Uterus (tissue), 3 donors: ENCODE measurements at regions not wholly inside any gene's neighbourhood (a gene's known extent, or its start where the extent isn't known, plus 50 kb on each side); places are given as distances from the start of the nearest gene placed in this dataset.

Source experiments
- DNase-seq, 2 donors: peaks; one replicate each; pipeline ENCODE4 v3.0.0-alpha.2; 2019 to 2020
- H3K27ac ChIP-seq, 2 donors: fragments of 200-600 bp; sonication (generic); 1 replicate in 1 of 2; 2 replicates in 1 of 2; pipeline ENCODE4 v1.5.1; 2016 to 2018
- H3K27me3 ChIP-seq, 2 donors: fragments of 200-600 bp; sonication (generic); one replicate each; pipeline ENCODE4 v1.5.1; 2018 to 2019; ENCODE audit warnings: control low read depth in 1 of 2
- H3K36me3 ChIP-seq, 2 donors: fragments of 200-600 bp; sonication (generic); one replicate each; pipeline ENCODE4 v1.5.1; 2019; ENCODE audit warnings: control low read depth in 1 of 2
- H3K4me1 ChIP-seq, 2 donors: fragments of 200-600 bp; sonication (generic); one replicate each; pipeline ENCODE4 v1.5.1; 2018 to 2019; ENCODE audit warnings: control low read depth in 1 of 2
- H3K4me3 ChIP-seq, 2 donors: fragments of 200-600 bp; sonication (generic); 1 replicate in 1 of 2; 2 replicates in 1 of 2; pipeline ENCODE4 v1.5.1; 2018 to 2019; ENCODE audit warnings: mild to moderate bottlenecking in 1 of 2
- H3K9me3 ChIP-seq, 2 donors: fragments of 200-600 bp; sonication (generic); one replicate each; pipeline ENCODE4 v1.5.1; 2019; ENCODE audit warnings: control low read depth in 1 of 2
- CTCF ChIP-seq, 4 experiments: fragments of 200-600 bp in 2 of 4; fragments of 450-650 bp in 2 of 4; sonication (generic) in 2 of 4; IDR thresholded peaks; one replicate each; pipeline ENCODE4 v1.5.1; 2016 to 2019; ENCODE audit warnings: antibody characterized with exemption in 4 of 4, mild to moderate bottlenecking in 2 of 4, moderate library complexity in 1 of 4
- POLR2A ChIP-seq, 2 donors: fragments of 450-650 bp; IDR thresholded peaks; one replicate each; pipeline ENCODE4 v1.6.1; 2016; ENCODE audit warnings: antibody characterized with exemption in 2 of 2, mild to moderate bottlenecking in 1 of 2, moderate library complexity in 1 of 2
- intact Hi-C: fragments of 100-400 bp; cut with DNase I; formaldehyde crosslinking; loops from one replicate; pipeline ENCODE4 v1.15.1; 2023; ENCODE audit warnings: low total_unique reads
- donor health status: DM: yes; HTN: yes; CAD: no.

GRCh38 chr4:13990596-13991589, 363.4 kb upstream of the BOD1L1 start:
- Histone ChIP-seq H3K27ac (no peak overlapping the region), H3K27me3 (no peaks in the 10 kb centered on the region), H3K4me1 (peaks cover 0 to 3% of the 10 kb centered on the region in 2 donors), H3K36me3 (no peaks in the 10 kb centered on the region), H3K9me3 (no peaks in the 10 kb centered on the region), H3K4me3 (no peak overlapping the region)
- no peak for DNase-seq
- TF ChIP-seq POLR2A (IDR thresholded peaks at IDR 0.05), result no peak
- no peak for TF ChIP-seq CTCF (IDR thresholded peaks at IDR 0.05)
- intact Hi-C loops, result no loop called here

- H3K9me3 ChIP-seq, result no peaks in the 10 kb centered on the region
These were observed 364.5 kb upstream of the BOD1L1 start for GRCh38 chr4:13992041-13992440.

GRCh38 chr4:13992975-13993520, 365.5 kb upstream of the BOD1L1 start:
- no peaks in the 10 kb centered on the region for H3K9me3 ChIP-seq
- DNase-seq, result no peak
- H3K4me3 ChIP-seq, result no peak overlapping the region
- H3K4me1 ChIP-seq, result peaks cover 0 to 3% of the 10 kb centered on the region in 2 donors
- no peaks in the 10 kb centered on the region for H3K36me3 ChIP-seq
- no peaks in the 10 kb centered on the region for H3K27me3 ChIP-seq
- intact Hi-C loops, result no loop called here
- H3K27ac ChIP-seq, result no peak overlapping the region
- TF ChIP-seq CTCF (IDR thresholded peaks at IDR 0.05) (no peak), POLR2A (IDR thresholded peaks at IDR 0.05) (no peak)

More at GRCh38 chr4:13992041-13992440, 364.5 kb upstream of the BOD1L1 start:
- H3K27me3 ChIP-seq, result no peaks in the 10 kb centered on the region
- no peak overlapping the region for H3K4me3 ChIP-seq
- TF ChIP-seq CTCF (IDR thresholded peaks at IDR 0.05) (no peak), POLR2A (IDR thresholded peaks at IDR 0.05) (no peak)
- no peaks in the 10 kb centered on the region for H3K36me3 ChIP-seq
- H3K4me1 ChIP-seq, result peaks cover 0 to 3% of the 10 kb centered on the region in 2 donors
- H3K27ac ChIP-seq, result no peak overlapping the region
- no peak for DNase-seq
- intact Hi-C loops, result no loop called here

- intact Hi-C loops, result no loop called here
- Histone ChIP-seq H3K36me3 (no peaks in the 10 kb centered on the region), H3K9me3 (no peaks in the 10 kb centered on the region), H3K27me3 (no peaks in the 10 kb centered on the region), H3K27ac (no peak overlapping the region), H3K4me3 (no peak overlapping the region), H3K4me1 (peaks cover 0 to 3% of the 10 kb centered on the region in 2 donors)
- TF ChIP-seq POLR2A (IDR thresholded peaks at IDR 0.05), result no peak
- TF ChIP-seq CTCF (IDR thresholded peaks at IDR 0.05), result no peak
- no peak for DNase-seq
These were observed 366.5 kb upstream of the BOD1L1 start for GRCh38 chr4:13994016-13994415.

- H3K9me3 ChIP-seq, result no peaks in the 10 kb centered on the region
- H3K27ac ChIP-seq, result no peak overlapping the region
- no peaks in the 10 kb centered on the region for H3K36me3 ChIP-seq
- no peak overlapping the region for H3K4me3 ChIP-seq
- intact Hi-C loops, result no loop called here
- DNase-seq, result no peak
- H3K4me1 ChIP-seq, result no peaks in the 10 kb centered on the region
- TF ChIP-seq POLR2A (IDR thresholded peaks at IDR 0.05), result no peak
- TF ChIP-seq CTCF (IDR thresholded peaks at IDR 0.05), result no peak
- H3K27me3 ChIP-seq, result no peaks in the 10 kb centered on the region
These were observed 371.4 kb upstream of the BOD1L1 start for GRCh38 chr4:13998850-13999445.
